ENCODE measurements at regions not wholly inside any gene's neighbourhood (a gene's known extent, or its start where the extent isn't known, plus 50 kb on each side); places are given as distances from the start of the nearest gene placed in this dataset.

DNA sequence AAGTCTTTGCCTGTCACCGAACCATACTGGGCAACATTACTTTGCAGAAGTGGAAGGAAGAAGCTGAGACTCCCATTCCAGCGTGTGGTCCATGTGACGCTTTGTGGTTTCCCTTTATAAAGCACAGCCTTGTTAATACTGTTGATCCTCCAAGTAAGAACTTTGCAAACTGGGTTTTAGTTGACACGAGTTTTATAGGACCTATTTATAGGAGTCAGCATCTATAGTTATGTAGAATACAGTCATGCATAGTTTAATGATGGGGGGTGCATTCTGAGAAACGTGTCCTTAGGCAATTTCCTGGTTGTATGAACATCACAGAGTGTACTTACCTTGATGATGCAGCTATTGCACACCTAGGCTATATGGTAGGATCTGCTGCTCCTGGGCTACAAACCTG is 1879.4 kb upstream of the TENM3 start (continued):
- TF ChIP-seq PRDM15 (CRISPR knock-in tag; IDR thresholded peaks at IDR 0.05) (no peak), SRF (IDR thresholded peaks at IDR 0.05; ENCODE audit: low read depth in 2 of 2, low read length in 2 of 2) (no peak), RUNX3 (IDR thresholded peaks at IDR 0.05; ENCODE audit: low read length) (no peak), ETV6 (conservative IDR thresholded peaks at IDR 0.05 in 1 of 2, IDR thresholded peaks at IDR 0.05 in 1 of 2; ENCODE audit: borderline replicate concordance in 1 of 2, low read depth in 1 of 2) (no peak), ATF7 (IDR thresholded peaks at IDR 0.05; ENCODE audit: low read depth) (no peak), HDAC2 (IDR thresholded peaks at IDR 0.05) (no peak), REST (IDR thresholded peaks at IDR 0.05; ENCODE audit: low read depth, low read length) (no peak), SIN3A (IDR thresholded peaks at IDR 0.05; ENCODE audit: low read depth, low read length) (no peak)
- TF ChIP-seq, protein P1, sequence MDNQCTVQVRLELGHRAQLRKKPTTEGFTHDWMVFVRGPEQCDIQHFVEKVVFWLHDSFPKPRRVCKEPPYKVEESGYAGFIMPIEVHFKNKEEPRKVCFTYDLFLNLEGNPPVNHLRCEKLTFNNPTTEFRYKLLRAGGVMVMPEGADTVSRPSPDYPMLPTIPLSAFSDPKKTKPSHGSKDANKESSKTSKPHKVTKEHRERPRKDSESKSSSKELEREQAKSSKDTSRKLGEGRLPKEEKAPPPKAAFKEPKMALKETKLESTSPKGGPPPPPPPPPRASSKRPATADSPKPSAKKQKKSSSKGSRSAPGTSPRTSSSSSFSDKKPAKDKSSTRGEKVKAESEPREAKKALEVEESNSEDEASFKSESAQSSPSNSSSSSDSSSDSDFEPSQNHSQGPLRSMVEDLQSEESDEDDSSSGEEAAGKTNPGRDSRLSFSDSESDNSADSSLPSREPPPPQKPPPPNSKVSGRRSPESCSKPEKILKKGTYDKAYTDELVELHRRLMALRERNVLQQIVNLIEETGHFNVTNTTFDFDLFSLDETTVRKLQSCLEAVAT (IDR thresholded peaks at IDR 0.05), result no peak

All from GM12878 (cell line).